ENCODE measurements at regions not wholly inside any gene's neighbourhood (a gene's known extent, or its start where the extent isn't known, plus 50 kb on each side); places are given as distances from the start of the nearest gene placed in this dataset.
"Not testable (repeated sequence)": the region's sequence is repeated elsewhere in the genome, so short reads cannot be mapped to it uniquely, and the experiment has no call there.

DNA sequence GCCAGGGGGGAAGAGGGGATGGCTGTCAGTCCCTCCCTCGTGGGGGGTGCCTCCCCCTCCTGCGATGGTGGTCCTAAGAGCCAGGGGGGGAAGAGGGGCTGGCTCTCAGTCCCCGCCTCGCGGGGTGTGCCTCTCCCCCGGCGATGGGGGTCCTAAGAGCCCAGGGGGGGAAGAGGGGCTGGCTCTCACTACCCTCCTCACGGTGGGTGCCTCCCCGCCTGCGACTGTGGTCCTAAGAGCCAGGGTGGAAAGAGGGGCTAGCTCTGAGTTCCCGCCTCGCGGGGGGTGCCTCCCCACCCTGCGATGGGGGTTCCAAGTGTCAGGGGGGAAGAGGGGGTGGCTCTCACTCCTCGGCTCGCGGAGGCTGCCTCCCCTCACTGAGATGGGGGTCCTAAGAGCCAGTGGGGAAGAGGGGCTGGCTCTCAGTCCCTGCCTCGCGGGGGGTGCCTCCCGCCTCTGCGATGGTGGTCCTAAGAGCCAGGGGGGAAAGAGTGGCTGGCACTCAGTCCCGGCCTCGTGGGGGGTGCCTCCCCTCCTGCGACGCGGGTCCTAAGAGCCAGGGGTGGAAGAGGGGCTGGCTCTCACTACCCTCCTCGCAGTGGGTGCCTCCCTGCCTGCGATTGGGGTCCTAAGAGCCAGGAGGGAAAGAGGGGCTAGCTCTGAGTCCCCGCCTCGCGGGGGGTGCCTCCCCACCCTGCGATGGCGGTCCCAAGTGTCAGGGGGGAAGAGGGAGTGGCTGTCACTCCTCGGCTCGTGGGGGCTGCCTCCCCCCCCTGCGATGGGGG is 2325.6 kb upstream of the PCDH20 start:
- DNase-seq (ENCODE audit: low read depth, low spot score) (no peak), FAIRE-seq (no peak)
- Histone ChIP-seq H4K20me1 (replicated peaks; ENCODE audit: control insufficient read depth, extremely low read depth, insufficient read depth, low read length) (no peaks in the 10 kb centered on the region), H3K27ac (ENCODE audit: insufficient read depth, low read depth, low read length) (no peak overlapping the region), H2AFZ (ENCODE audit: low read depth, low read length) (no peak overlapping the region), H3K4me2 (ENCODE audit: insufficient read depth, low read length) (no peak overlapping the region), H3K27me3 (ENCODE audit: control insufficient read depth in 2 of 2, insufficient read depth in 2 of 2, low read length in 2 of 2) (no peaks in the 10 kb centered on the region), H3K4me3 (replicated peaks in 1 of 3; ENCODE audit: insufficient read depth in 1 of 3, low read depth in 1 of 3, low read length in 3 of 3) (no peak overlapping the region), H3K9me3 (replicated peaks; ENCODE audit: control insufficient read depth, insufficient read depth, low read length) (no peaks in the 10 kb centered on the region), H3K9me1 (replicated peaks; ENCODE audit: control insufficient read depth, extremely low read depth, insufficient read depth, low read length) (no peaks in the 10 kb centered on the region), H3K79me2 (ENCODE audit: control insufficient read depth, insufficient read depth, low read length) (no peaks in the 10 kb centered on the region), H3K9ac (replicated peaks; ENCODE audit: extremely low read depth, insufficient read depth, low read length) (no peak overlapping the region), H3K36me3 (ENCODE audit: control insufficient read depth in 2 of 2, extremely low read depth in 1 of 2, insufficient read depth in 2 of 2, low read length in 2 of 2) (no peaks in the 10 kb centered on the region), H3K4me1 (ENCODE audit: control insufficient read depth, extremely low read depth, insufficient read depth, low read length) (no peaks in the 10 kb centered on the region)
- intact Hi-C loops (cut with micrococcal nuclease): no loop called here
- CTCF ChIA-PET: no interaction called here
- no TSS peak for BruUV-seq (replicated peaks)
- dilution Hi-C loops (cut with MboI; ENCODE audit: extremely low pct_ligation_motif_present, low sequenced_read_pairs): no loop called here
- TF ChIP-seq FOS (IDR thresholded peaks at IDR 0.05; ENCODE audit: borderline replicate concordance, insufficient read depth, low read length): no peak
- TF ChIP-seq, protein P1, sequence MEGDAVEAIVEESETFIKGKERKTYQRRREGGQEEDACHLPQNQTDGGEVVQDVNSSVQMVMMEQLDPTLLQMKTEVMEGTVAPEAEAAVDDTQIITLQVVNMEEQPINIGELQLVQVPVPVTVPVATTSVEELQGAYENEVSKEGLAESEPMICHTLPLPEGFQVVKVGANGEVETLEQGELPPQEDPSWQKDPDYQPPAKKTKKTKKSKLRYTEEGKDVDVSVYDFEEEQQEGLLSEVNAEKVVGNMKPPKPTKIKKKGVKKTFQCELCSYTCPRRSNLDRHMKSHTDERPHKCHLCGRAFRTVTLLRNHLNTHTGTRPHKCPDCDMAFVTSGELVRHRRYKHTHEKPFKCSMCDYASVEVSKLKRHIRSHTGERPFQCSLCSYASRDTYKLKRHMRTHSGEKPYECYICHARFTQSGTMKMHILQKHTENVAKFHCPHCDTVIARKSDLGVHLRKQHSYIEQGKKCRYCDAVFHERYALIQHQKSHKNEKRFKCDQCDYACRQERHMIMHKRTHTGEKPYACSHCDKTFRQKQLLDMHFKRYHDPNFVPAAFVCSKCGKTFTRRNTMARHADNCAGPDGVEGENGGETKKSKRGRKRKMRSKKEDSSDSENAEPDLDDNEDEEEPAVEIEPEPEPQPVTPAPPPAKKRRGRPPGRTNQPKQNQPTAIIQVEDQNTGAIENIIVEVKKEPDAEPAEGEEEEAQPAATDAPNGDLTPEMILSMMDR (IDR thresholded peaks at IDR 0.05; ENCODE audit: extremely low read depth in 1 of 2, insufficient read depth in 1 of 2, low read depth in 1 of 2, low read length in 2 of 2): no peak
- POLR2A ChIA-PET: no interaction called here

DNA sequence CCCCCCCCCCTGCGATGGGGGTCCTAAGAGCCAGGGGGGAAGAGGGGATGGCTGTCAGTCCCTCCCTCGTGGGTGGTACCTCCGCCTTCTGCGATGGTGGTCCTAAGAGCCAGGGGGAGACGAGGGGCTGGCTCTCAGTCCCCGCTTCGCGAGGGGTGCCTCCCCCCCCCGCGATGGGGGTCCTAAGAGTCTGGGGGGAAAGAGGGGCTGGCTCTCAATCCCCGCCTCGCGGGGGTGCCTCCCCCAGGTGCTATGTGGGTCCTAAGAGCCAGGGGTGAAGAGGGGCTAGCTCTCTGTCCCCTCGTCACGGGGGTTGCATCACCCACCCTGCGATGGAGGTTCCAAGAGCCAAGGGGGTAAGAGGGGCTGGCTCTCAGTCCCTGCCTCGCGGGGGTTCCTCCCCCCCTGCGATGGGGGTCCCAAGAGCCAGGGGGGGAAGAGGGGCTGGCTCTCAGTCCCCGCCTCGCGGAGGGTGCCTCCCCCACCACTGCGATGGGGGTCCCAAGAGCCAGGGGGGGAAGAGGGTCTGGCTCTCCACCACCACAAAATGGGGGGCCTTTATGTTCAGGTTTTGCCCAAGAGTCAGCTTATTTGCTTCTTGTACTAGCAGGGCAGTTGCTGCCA is 2323.6 kb upstream of the PCDH20 start:
- dilution Hi-C loops (cut with MboI; ENCODE audit: extremely low pct_ligation_motif_present, low sequenced_read_pairs); H3K4me2 ChIP-seq (ENCODE audit: insufficient read depth, low read length); H3K4me3 ChIP-seq (replicated peaks in 1 of 3; ENCODE audit: insufficient read depth in 1 of 3, low read depth in 1 of 3, low read length in 3 of 3); H3K4me1 ChIP-seq (ENCODE audit: control insufficient read depth, extremely low read depth, insufficient read depth, low read length); H3K27me3 ChIP-seq (ENCODE audit: control insufficient read depth in 2 of 2, insufficient read depth in 2 of 2, low read length in 2 of 2); CTCF ChIA-PET; H2AFZ ChIP-seq (ENCODE audit: low read depth, low read length); H4K20me1 ChIP-seq (replicated peaks; ENCODE audit: control insufficient read depth, extremely low read depth, insufficient read depth, low read length); intact Hi-C loops (cut with micrococcal nuclease); H3K9me3 ChIP-seq (replicated peaks; ENCODE audit: control insufficient read depth, insufficient read depth, low read length); POLR2A ChIA-PET; BruUV-seq (replicated peaks); H3K9ac ChIP-seq (replicated peaks; ENCODE audit: extremely low read depth, insufficient read depth, low read length); H3K27ac ChIP-seq (ENCODE audit: insufficient read depth, low read depth, low read length); H3K36me3 ChIP-seq (ENCODE audit: control insufficient read depth in 2 of 2, extremely low read depth in 1 of 2, insufficient read depth in 2 of 2, low read length in 2 of 2); H3K9me1 ChIP-seq (replicated peaks; ENCODE audit: control insufficient read depth, extremely low read depth, insufficient read depth, low read length); DNase-seq (ENCODE audit: low read depth, low spot score); H3K79me2 ChIP-seq (ENCODE audit: control insufficient read depth, insufficient read depth, low read length); FAIRE-seq: not testable (repeated sequence)

Data from endothelial cell of umbilical vein (primary cell).